ENCODE measurements at regions not wholly inside any gene's neighbourhood (a gene's known extent, or its start where the extent isn't known, plus 50 kb on each side); places are given as distances from the start of the nearest gene placed in this dataset.

DNA sequence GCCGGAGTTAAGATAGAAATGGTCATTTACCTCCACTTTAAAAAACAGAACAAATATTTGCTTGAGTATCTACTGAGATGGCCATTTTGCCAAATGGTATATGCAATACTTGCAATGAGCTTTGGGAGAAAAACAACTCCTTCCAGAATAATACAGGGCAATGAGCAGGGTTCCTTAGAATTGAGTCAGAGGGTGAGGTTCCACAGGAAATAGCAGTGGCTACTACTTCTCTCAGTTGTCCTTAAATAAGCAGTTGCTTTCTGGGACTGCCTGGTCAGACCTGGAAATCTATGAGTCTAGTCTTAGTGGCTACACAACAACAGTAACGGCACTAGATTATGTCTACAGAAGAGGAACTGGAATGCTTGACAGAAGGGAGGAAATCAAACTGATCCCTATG, 80.9 kb upstream of the CCDC85A start:
- Histone ChIP-seq H3K27ac (ENCODE audit: low read depth in 1 of 2, low read length in 1 of 2) (no peak overlapping the region), H3K4me1 (ENCODE audit: control insufficient read depth in 5 of 5, insufficient read depth in 5 of 5, low read length in 5 of 5) (no peaks in the 10 kb centered on the region), H3K27me3 (ENCODE audit: control insufficient read depth in 3 of 3, insufficient read depth in 3 of 3, low read length in 2 of 3) (no peaks in the 10 kb centered on the region), H3K9ac (ENCODE audit: insufficient read depth in 1 of 2, low read length in 2 of 2) (no peak overlapping the region), H3K36me3 (ENCODE audit: control insufficient read depth in 4 of 4, insufficient read depth in 4 of 4, low read length in 4 of 4) (no peaks in the 10 kb centered on the region), H3K4me3 (no peak overlapping the region), H3K9me3 (ENCODE audit: control insufficient read depth in 4 of 4, insufficient read depth in 3 of 4, low read length in 3 of 4) (peaks cover 0 to 3% (median 0%) of the 10 kb centered on the region in 4 donors)
- WGBS, 2 donors = 83 to 92% methylated on average over 2 of the region's 2 CpGs
- ATAC-seq (ENCODE audit: insufficient read depth, low FRiP score) = no peak
- DNase-seq = no peak
- TF ChIP-seq, protein P1, sequence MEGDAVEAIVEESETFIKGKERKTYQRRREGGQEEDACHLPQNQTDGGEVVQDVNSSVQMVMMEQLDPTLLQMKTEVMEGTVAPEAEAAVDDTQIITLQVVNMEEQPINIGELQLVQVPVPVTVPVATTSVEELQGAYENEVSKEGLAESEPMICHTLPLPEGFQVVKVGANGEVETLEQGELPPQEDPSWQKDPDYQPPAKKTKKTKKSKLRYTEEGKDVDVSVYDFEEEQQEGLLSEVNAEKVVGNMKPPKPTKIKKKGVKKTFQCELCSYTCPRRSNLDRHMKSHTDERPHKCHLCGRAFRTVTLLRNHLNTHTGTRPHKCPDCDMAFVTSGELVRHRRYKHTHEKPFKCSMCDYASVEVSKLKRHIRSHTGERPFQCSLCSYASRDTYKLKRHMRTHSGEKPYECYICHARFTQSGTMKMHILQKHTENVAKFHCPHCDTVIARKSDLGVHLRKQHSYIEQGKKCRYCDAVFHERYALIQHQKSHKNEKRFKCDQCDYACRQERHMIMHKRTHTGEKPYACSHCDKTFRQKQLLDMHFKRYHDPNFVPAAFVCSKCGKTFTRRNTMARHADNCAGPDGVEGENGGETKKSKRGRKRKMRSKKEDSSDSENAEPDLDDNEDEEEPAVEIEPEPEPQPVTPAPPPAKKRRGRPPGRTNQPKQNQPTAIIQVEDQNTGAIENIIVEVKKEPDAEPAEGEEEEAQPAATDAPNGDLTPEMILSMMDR (IDR thresholded peaks at IDR 0.05; ENCODE audit: control extremely low read depth, extremely low read depth) = no peak

DNA sequence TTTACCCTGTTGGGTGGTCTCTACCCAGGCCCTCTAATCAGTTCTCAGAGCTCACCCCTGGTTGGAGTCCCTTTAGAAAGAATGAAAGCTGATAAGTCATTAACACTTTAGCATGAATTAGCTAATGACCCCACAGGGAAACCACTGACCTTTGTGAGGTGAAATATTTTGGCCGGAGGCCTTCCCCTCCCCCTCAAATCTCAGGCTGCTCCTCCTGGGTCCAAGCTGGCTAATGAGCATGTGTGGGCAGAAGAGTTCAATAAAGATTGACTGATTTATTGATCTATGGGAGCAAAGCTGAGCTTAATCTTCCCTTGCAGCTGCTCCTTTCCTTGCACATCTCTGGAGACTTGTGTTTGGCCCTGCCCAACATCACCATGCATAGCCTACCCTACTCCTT, 78.8 kb upstream of the CCDC85A start:
- TF ChIP-seq, protein P1 (IDR thresholded peaks at IDR 0.05; ENCODE audit: control extremely low read depth, extremely low read depth) = no peak
- Histone ChIP-seq H3K4me1 (ENCODE audit: control insufficient read depth in 5 of 5, insufficient read depth in 5 of 5, low read length in 5 of 5) (no peaks in the 10 kb centered on the region), H3K4me3 (no peak overlapping the region), H3K27me3 (ENCODE audit: control insufficient read depth in 3 of 3, insufficient read depth in 3 of 3, low read length in 2 of 3) (no peaks in the 10 kb centered on the region), H3K36me3 (ENCODE audit: control insufficient read depth in 4 of 4, insufficient read depth in 4 of 4, low read length in 4 of 4) (no peaks in the 10 kb centered on the region), H3K9ac (ENCODE audit: insufficient read depth in 1 of 2, low read length in 2 of 2) (no peak overlapping the region), H3K27ac (ENCODE audit: low read depth in 1 of 2, low read length in 1 of 2) (no peak overlapping the region), H3K9me3 (ENCODE audit: control insufficient read depth in 4 of 4, insufficient read depth in 3 of 4, low read length in 3 of 4) (peaks cover 0 to 3% (median 0%) of the 10 kb centered on the region in 4 donors)
- no peak for ATAC-seq (ENCODE audit: insufficient read depth, low FRiP score)
- DNase-seq = no peak
- 93 to 94% methylated on average over 1 of the region's 1 CpG for WGBS, 2 donors

DNA sequence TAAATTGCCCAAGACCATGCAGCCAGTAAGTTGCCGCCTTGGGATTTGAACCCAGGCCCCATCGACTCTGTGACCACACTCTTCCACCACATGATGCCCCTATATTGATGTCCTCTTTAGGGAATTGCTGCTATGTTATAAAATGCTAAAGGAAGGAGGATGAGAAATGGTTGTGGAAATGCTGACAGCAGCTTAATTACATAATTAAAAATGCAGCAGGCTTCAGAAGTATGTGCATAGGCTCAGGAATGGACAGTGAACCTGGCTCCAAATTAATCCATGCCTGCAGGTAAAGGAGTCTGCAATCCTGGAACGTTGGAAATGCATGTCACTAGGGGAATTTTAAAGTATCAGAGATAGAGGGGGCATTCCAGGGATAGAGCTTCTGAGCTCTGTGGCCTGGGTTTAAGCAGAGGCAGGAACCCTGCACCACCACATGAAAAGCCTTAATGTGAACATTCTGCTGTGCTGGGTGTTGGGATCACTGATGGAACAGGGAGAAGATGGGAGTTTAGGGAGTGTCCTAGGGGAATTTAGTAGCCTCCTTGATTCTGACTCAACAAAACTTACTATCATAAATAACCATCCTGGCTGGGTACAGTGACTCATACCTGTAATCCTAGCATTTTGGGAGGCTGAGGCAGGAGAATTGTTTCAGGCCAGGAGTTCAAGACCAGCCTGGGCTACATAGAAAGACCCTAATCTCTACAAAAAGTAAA, 76.1 kb upstream of the CCDC85A start:
- Histone ChIP-seq H3K9me3 (ENCODE audit: control insufficient read depth in 4 of 4, insufficient read depth in 3 of 4, low read length in 3 of 4) (peaks cover 0 to 3% (median 0%) of the 10 kb centered on the region in 4 donors), H3K4me1 (ENCODE audit: control insufficient read depth in 5 of 5, insufficient read depth in 5 of 5, low read length in 5 of 5) (no peaks in the 10 kb centered on the region), H3K9ac (ENCODE audit: insufficient read depth in 1 of 2, low read length in 2 of 2) (no peak overlapping the region), H3K27ac (ENCODE audit: low read depth in 1 of 2, low read length in 1 of 2) (no peak overlapping the region), H3K27me3 (ENCODE audit: control insufficient read depth in 3 of 3, insufficient read depth in 3 of 3, low read length in 2 of 3) (no peaks in the 10 kb centered on the region), H3K4me3 (no peak overlapping the region), H3K36me3 (ENCODE audit: control insufficient read depth in 4 of 4, insufficient read depth in 4 of 4, low read length in 4 of 4) (no peaks in the 10 kb centered on the region)
- DNase-seq (no peak), ATAC-seq (ENCODE audit: insufficient read depth, low FRiP score) (no peak)
- 69 to 76% methylated on average over 3 of the region's 3 CpGs for WGBS, 2 donors
- TF ChIP-seq, protein P1 (IDR thresholded peaks at IDR 0.05; ENCODE audit: control extremely low read depth, extremely low read depth) = no peak

GRCh38 chr2:56108806-56109205, 75.0 kb upstream of the CCDC85A start:
- Histone ChIP-seq H3K27ac (ENCODE audit: low read depth in 1 of 2, low read length in 1 of 2) (no peak overlapping the region), H3K9me3 (ENCODE audit: control insufficient read depth in 4 of 4, insufficient read depth in 3 of 4, low read length in 3 of 4) (peaks cover 0 to 3% (median 0%) of the 10 kb centered on the region in 4 donors), H3K4me3 (no peak overlapping the region), H3K27me3 (ENCODE audit: control insufficient read depth in 3 of 3, insufficient read depth in 3 of 3, low read length in 2 of 3) (no peaks in the 10 kb centered on the region), H3K36me3 (ENCODE audit: control insufficient read depth in 4 of 4, insufficient read depth in 4 of 4, low read length in 4 of 4) (no peaks in the 10 kb centered on the region), H3K9ac (ENCODE audit: insufficient read depth in 1 of 2, low read length in 2 of 2) (no peak overlapping the region), H3K4me1 (ENCODE audit: control insufficient read depth in 5 of 5, insufficient read depth in 5 of 5, low read length in 5 of 5) (no peaks in the 10 kb centered on the region)
- WGBS, 2 donors = 43 to 48% methylated on average over 2 of the region's 2 CpGs
- TF ChIP-seq, protein P1 (IDR thresholded peaks at IDR 0.05; ENCODE audit: control extremely low read depth, extremely low read depth) = no peak
- ATAC-seq (ENCODE audit: insufficient read depth, low FRiP score) (no peak), DNase-seq (no peak)

Measured in lung (tissue), 11 donors.